Neuronal stem cell (in vitro differentiated cells): ENCODE measurements at regions not wholly inside any gene's neighbourhood (a gene's known extent, or its start where the extent isn't known, plus 50 kb on each side); places are given as distances from the start of the nearest gene placed in this dataset.

Experiments used
- DNase-seq: peaks from one replicate; pipeline ENCODE4 v3.0.0-alpha.2; 2013; ENCODE audit warnings: low spot score
- H2AFZ ChIP-seq: one replicate; pipeline ENCODE4 v1.6.1; 2013; ENCODE audit warnings: mild to moderate bottlenecking, low read length, inconsistent platforms
- H2AK5ac ChIP-seq: 2 replicates; pipeline ENCODE4 v1.6.1; 2013; ENCODE audit warnings: low read depth, mild to moderate bottlenecking, inconsistent platforms, low read length, moderate library complexity, mixed read lengths
- H2BK120ac ChIP-seq: 2 replicates; pipeline ENCODE4 v1.6.1; 2013; ENCODE audit warnings: low read depth, mild to moderate bottlenecking, inconsistent platforms, low read length, moderate library complexity, mixed read lengths
- H2BK12ac ChIP-seq: one replicate; pipeline ENCODE4 v1.6.1; 2013; ENCODE audit warnings: low read length, inconsistent platforms
- H2BK15ac ChIP-seq: 2 replicates; pipeline ENCODE4 v1.6.1; 2013; ENCODE audit warnings: mild to moderate bottlenecking, low read length, inconsistent platforms, mixed read lengths
- H2BK5ac ChIP-seq: one replicate; pipeline ENCODE4 v1.6.1; 2013; ENCODE audit warnings: inconsistent platforms, mild to moderate bottlenecking, low read length, moderate library complexity
- H3K14ac ChIP-seq: one replicate; pipeline ENCODE4 v1.6.1; 2013; ENCODE audit warnings: low read length, inconsistent platforms
- H3K18ac ChIP-seq: 2 replicates; pipeline ENCODE4 v1.6.1; 2013; ENCODE audit warnings: low read length, inconsistent platforms
- H3K23ac ChIP-seq: 2 replicates; pipeline ENCODE4 v1.6.1; 2013; ENCODE audit warnings: low read depth, mild to moderate bottlenecking, mixed read lengths, low read length, inconsistent platforms; ENCODE audit not compliant: poor library complexity
- H3K27ac ChIP-seq: replicated peaks from 3 replicates; pipeline ENCODE4 v1.5.1; 2013; ENCODE audit warnings: low read length, inconsistent platforms
- H3K27me3 ChIP-seq, 3 experiments: 2 replicates each; pipeline ENCODE4 v1.6.1; 2013; ENCODE audit warnings: low read length in 3 of 3, mild to moderate bottlenecking in 2 of 3, inconsistent platforms in 1 of 3, low read depth in 1 of 3, mixed read lengths in 1 of 3, moderate library complexity in 1 of 3; ENCODE audit not compliant: control insufficient read depth in 3 of 3, insufficient read depth in 3 of 3
- H3K36me3 ChIP-seq, 2 donors: replicated peaks in 1 of 2; 2 replicates each; pipeline ENCODE4 v1.6.1; 2013; ENCODE audit warnings: low read length in 2 of 2; ENCODE audit not compliant: control insufficient read depth in 2 of 2, insufficient read depth in 2 of 2
- H3K4ac ChIP-seq: 2 replicates; pipeline ENCODE4 v1.6.1; 2013; ENCODE audit warnings: inconsistent platforms, mild to moderate bottlenecking, low read length, moderate library complexity
- H3K4me1 ChIP-seq, 2 donors: 1 replicate in 1 of 2; 2 replicates in 1 of 2; pipeline ENCODE4 v1.6.1; 2013; ENCODE audit warnings: low read length in 2 of 2, low read depth in 1 of 2; ENCODE audit not compliant: control insufficient read depth in 2 of 2, insufficient read depth in 1 of 2
- H3K4me2 ChIP-seq: one replicate; pipeline ENCODE4 v1.6.1; 2013; ENCODE audit warnings: mild to moderate bottlenecking, low read length, inconsistent platforms; ENCODE audit not compliant: insufficient read depth, poor library complexity, severe bottlenecking
- H3K4me3 ChIP-seq, 2 donors: 2 replicates each; pipeline ENCODE4 v1.5.1; 2013; ENCODE audit warnings: low read length in 2 of 2, mild to moderate bottlenecking in 2 of 2, inconsistent platforms in 1 of 2, moderate library complexity in 1 of 2
- H3K79me1 ChIP-seq: one replicate; pipeline ENCODE4 v1.6.1; 2013; ENCODE audit warnings: low read depth, mild to moderate bottlenecking, inconsistent platforms, low read length, moderate library complexity
- H3K9ac ChIP-seq: one replicate; pipeline ENCODE4 v1.6.1; 2013; ENCODE audit warnings: mild to moderate bottlenecking, low read depth, low read length, inconsistent platforms; ENCODE audit not compliant: poor library complexity
- H3K9me3 ChIP-seq, 2 donors: replicated peaks in 1 of 2; 2 replicates each; pipeline versions ENCODE3 to v1.6.1; 2013; ENCODE audit warnings: low read length in 2 of 2, mild to moderate bottlenecking in 2 of 2, inconsistent platforms in 1 of 2, low read depth in 1 of 2, mixed read lengths in 1 of 2, moderate library complexity in 1 of 2; ENCODE audit not compliant: control insufficient read depth in 2 of 2, insufficient read depth in 1 of 2
- H4K8ac ChIP-seq: one replicate; pipeline ENCODE4 v1.6.1; 2013; ENCODE audit warnings: low read depth, mild to moderate bottlenecking, inconsistent platforms, low read length, moderate library complexity
- H4K91ac ChIP-seq: one replicate; pipeline ENCODE4 v1.6.1; 2013; ENCODE audit warnings: low read length, low read depth, mild to moderate bottlenecking, inconsistent platforms; ENCODE audit not compliant: poor library complexity
- WGBS, 2 donors: extraction: QIAGEN DNeasy Blood & Tissue Kit; methylation state at CpG; one replicate each; pipeline ENCODE4 v1.1.7; 2013; ENCODE audit warnings: missing lambda C conversion rate in 2 of 2, mixed read lengths in 1 of 2; ENCODE audit not compliant: insufficient read length in 2 of 2, insufficient replicate concordance in 1 of 2; ENCODE audit errors: extremely low coverage in 2 of 2; 5-methylcytosine and 5-hydroxymethylcytosine counted together

- H3K9me3 ChIP-seq: peaks cover 0 to 2% of the 10 kb centered on the region in 2 donors
- H3K27ac ChIP-seq: no peak overlapping the region
- no peak overlapping the region for H3K18ac ChIP-seq
- H3K4me1 ChIP-seq: peaks cover 3 to 7% of the 10 kb centered on the region in 2 donors
- no peak overlapping the region for H3K4me2 ChIP-seq
- H3K4ac ChIP-seq: no peak overlapping the region
- H3K23ac ChIP-seq: no peak overlapping the region
- no peak for DNase-seq
- H3K79me1 ChIP-seq: no peaks in the 10 kb centered on the region
- no peak overlapping the region for H2BK5ac ChIP-seq
- H4K8ac ChIP-seq: no peak overlapping the region
- H3K36me3 ChIP-seq: no peaks in the 10 kb centered on the region
- no peak overlapping the region for H3K9ac ChIP-seq
- H2BK12ac ChIP-seq: no peak overlapping the region
- no peak overlapping the region for H4K91ac ChIP-seq
- no peak overlapping the region for H2AFZ ChIP-seq
- no peak overlapping the region for H3K4me3 ChIP-seq
- H2BK15ac ChIP-seq: no peak overlapping the region
- no peak overlapping the region for H3K14ac ChIP-seq
- H2AK5ac ChIP-seq: no peak overlapping the region
- H3K27me3 ChIP-seq: no peaks in the 10 kb centered on the region
- H2BK120ac ChIP-seq: no peak overlapping the region
These were observed 232.1 kb upstream of the SMIM21 start for GRCh38 chr18:75659535-75660023.

GRCh38 chr18:75658330-75658729 is 230.8 kb upstream of the SMIM21 start:
- no peak overlapping the region for H3K14ac ChIP-seq
- H3K9me3 ChIP-seq: peaks cover 0 to 2% of the 10 kb centered on the region in 2 donors
- no peak overlapping the region for H3K4ac ChIP-seq
- no peak overlapping the region for H3K27ac ChIP-seq
- peaks cover 0 to 6% (median 0%) of the 10 kb centered on the region in 3 experiments for H3K27me3 ChIP-seq
- no peak overlapping the region for H2BK120ac ChIP-seq
- H2AK5ac ChIP-seq: no peak overlapping the region
- H3K4me3 ChIP-seq: no peak overlapping the region
- no peak overlapping the region for H3K4me2 ChIP-seq
- no peak overlapping the region for H3K9ac ChIP-seq
- no CpG with 5 or more reads among the region's 5 CpGs for WGBS, 2 donors
- no peaks in the 10 kb centered on the region for H3K36me3 ChIP-seq
- H2BK5ac ChIP-seq: no peak overlapping the region
- no peak overlapping the region for H4K91ac ChIP-seq
- peak overlapping the region; percentile 40 for H3K18ac ChIP-seq
- peak overlapping the region; percentile 44 for H2BK15ac ChIP-seq
- DNase-seq: no peak
- H2BK12ac ChIP-seq: no peak overlapping the region
- no peak overlapping the region for H3K23ac ChIP-seq
- H3K4me1 ChIP-seq: peaks cover 3 to 8% of the 10 kb centered on the region in 2 donors
- no peak overlapping the region for H2AFZ ChIP-seq
- no peak overlapping the region for H4K8ac ChIP-seq
- no peaks in the 10 kb centered on the region for H3K79me1 ChIP-seq

- Histone ChIP-seq H2BK15ac (no peak overlapping the region), H4K8ac (no peak overlapping the region)
- no CpG with 5 or more reads among the region's 6 CpGs for WGBS, 2 donors
These were observed 229.2 kb upstream of the SMIM21 start for GRCh38 chr18:75656563-75657247.

GRCh38 chr18:75656035-75656434 is 228.5 kb upstream of the SMIM21 start:
- no peak overlapping the region for H2AFZ ChIP-seq
- WGBS, 2 donors: no CpG with 5 or more reads among the region's 7 CpGs
- H3K4ac ChIP-seq: no peak overlapping the region
- no peak overlapping the region for H3K4me3 ChIP-seq
- H2BK120ac ChIP-seq: no peak overlapping the region
- H3K79me1 ChIP-seq: no peaks in the 10 kb centered on the region
- no peak overlapping the region for H3K23ac ChIP-seq
- peak overlapping the region; percentile 81 for H3K18ac ChIP-seq
- no peak overlapping the region for H4K91ac ChIP-seq
- H4K8ac ChIP-seq: no peak overlapping the region
- no peak overlapping the region for H3K27ac ChIP-seq
- peaks cover 3 to 8% of the 10 kb centered on the region in 2 donors for H3K4me1 ChIP-seq
- no peak overlapping the region for H3K9ac ChIP-seq
- H3K36me3 ChIP-seq: no peaks in the 10 kb centered on the region
- H3K27me3 ChIP-seq: peaks cover 0 to 9% (median 0%) of the 10 kb centered on the region in 3 experiments
- H2BK5ac ChIP-seq: no peak overlapping the region
- no peak overlapping the region for H2BK12ac ChIP-seq
- no peak overlapping the region for H3K4me2 ChIP-seq
- H3K9me3 ChIP-seq: peaks cover 0 to 2% of the 10 kb centered on the region in 2 donors
- H2BK15ac ChIP-seq: no peak overlapping the region
- H2AK5ac ChIP-seq: no peak overlapping the region
- H3K14ac ChIP-seq: no peak overlapping the region
- DNase-seq: no peak

More at GRCh38 chr18:75656563-75657247, 229.2 kb upstream of the SMIM21 start:
- H2BK12ac ChIP-seq: no peak overlapping the region
- no peak overlapping the region for H2AFZ ChIP-seq
- H2AK5ac ChIP-seq: no peak overlapping the region
- DNase-seq: no peak
- no peak overlapping the region for H3K23ac ChIP-seq
- no peak overlapping the region for H3K4me3 ChIP-seq
- H3K4me1 ChIP-seq: peaks cover 3 to 8% of the 10 kb centered on the region in 2 donors
- H3K4ac ChIP-seq: no peak overlapping the region
- no peak overlapping the region for H4K91ac ChIP-seq
- peaks cover 0 to 2% of the 10 kb centered on the region in 2 donors for H3K9me3 ChIP-seq
- no peak overlapping the region for H2BK120ac ChIP-seq
- H3K18ac ChIP-seq: no peak overlapping the region
- no peak overlapping the region for H3K27ac ChIP-seq
- no peaks in the 10 kb centered on the region for H3K36me3 ChIP-seq
- H3K14ac ChIP-seq: no peak overlapping the region
- no peak overlapping the region for H3K9ac ChIP-seq
- no peak overlapping the region for H3K4me2 ChIP-seq
- H3K79me1 ChIP-seq: no peaks in the 10 kb centered on the region
- peaks cover 0 to 9% (median 0%) of the 10 kb centered on the region in 3 experiments for H3K27me3 ChIP-seq
- no peak overlapping the region for H2BK5ac ChIP-seq
